PC-9 (cell line): ENCODE measurements at regions not wholly inside any gene's neighbourhood (a gene's known extent, or its start where the extent isn't known, plus 50 kb on each side); places are given as distances from the start of the nearest gene placed in this dataset.
"Not testable (repeated sequence)": the region's sequence is repeated elsewhere in the genome, so short reads cannot be mapped to it uniquely, and the experiment has no call there.

ENCODE experiments used
- BruUV-seq: library from RNA; stranded (reverse); fragments of 400-500 nt; replicated peaks from 2 replicates; lab custom pipeline; 2021; lab: Mats Ljungman, UMichigan
- CTCF ChIA-PET: fragments of 300-600 bp; sonication (Branson Sonifier 250); formaldehyde crosslinking; loops from one replicate; lab custom pipeline; 2022; ENCODE audit warnings: antibody characterized with exemption; lab: Charles Lee
- POLR2A ChIA-PET: fragments of 300-600 bp; sonication (Branson Sonifier 250); formaldehyde crosslinking; loops from one replicate; lab custom pipeline; 2022; ENCODE audit warnings: antibody characterized with exemption; ENCODE audit not compliant: unreplicated experiment; lab: Charles Lee
- DNase-seq, 2 experiments: peaks; one replicate each; pipeline versions ENCODE4 v3.0.0 to v3.0.0-alpha.2; 2015 to 2022; ENCODE audit warnings: mixed read lengths in 1 of 2
- H2AFZ ChIP-seq: fragments of 200-600 bp; sonication (generic); 2 replicates; pipeline ENCODE4 v1.8.1; 2017; ENCODE audit warnings: antibody characterized with exemption
- H3F3A ChIP-seq: fragments of 200-600 bp; sonication (generic); 2 replicates; pipeline ENCODE4 v1.8.1; 2017; ENCODE audit warnings: antibody characterized with exemption, mild to moderate bottlenecking, low read depth; ENCODE audit not compliant: insufficient read depth
- H3K27ac ChIP-seq: fragments of 200-600 bp; sonication (generic); 2 replicates; pipeline ENCODE4 v1.6.1; 2016; ENCODE audit warnings: mixed run types
- H3K27me3 ChIP-seq: fragments of 200-600 bp; sonication (generic); 2 replicates; pipeline ENCODE4 v1.6.1; 2016; ENCODE audit warnings: low read depth, mixed run types; ENCODE audit not compliant: insufficient read depth
- H3K36me3 ChIP-seq: fragments of 200-600 bp; sonication (generic); 2 replicates; pipeline ENCODE4 v1.6.1; 2016; ENCODE audit warnings: low read depth, mixed run types
- H3K4me1 ChIP-seq: fragments of 200-600 bp; sonication (generic); replicated peaks from 2 replicates; pipeline ENCODE4 v1.6.1; 2016; ENCODE audit warnings: mixed run types; ENCODE audit not compliant: insufficient read depth
- H3K4me2 ChIP-seq: fragments of 200-600 bp; sonication (generic); 2 replicates; pipeline ENCODE4 v1.6.1; 2017; ENCODE audit warnings: mixed run types
- H3K4me3 ChIP-seq: fragments of 200-600 bp; sonication (generic); 2 replicates; pipeline ENCODE4 v1.6.1; 2016; ENCODE audit warnings: mixed run types
- H3K79me2 ChIP-seq: fragments of 200-600 bp; sonication (generic); 2 replicates; pipeline ENCODE4 v1.6.1; 2017; ENCODE audit warnings: low read depth, mixed run types
- H3K9me2 ChIP-seq: fragments of 200-600 bp; sonication (generic); 2 replicates; pipeline ENCODE4 v1.8.1; 2017; ENCODE audit warnings: mild to moderate bottlenecking; ENCODE audit not compliant: insufficient read depth
- H3K9me3 ChIP-seq: fragments of 200-600 bp; sonication (generic); 2 replicates; pipeline ENCODE4 v1.8.1; 2016; ENCODE audit warnings: low read depth; ENCODE audit not compliant: insufficient read depth
- H4K20me1 ChIP-seq: fragments of 200-600 bp; sonication (generic); 2 replicates; pipeline ENCODE4 v1.8.1; 2017; ENCODE audit not compliant: insufficient read depth
- EZH2 ChIP-seq: fragments of 200-600 bp; sonication (generic); IDR thresholded peaks from 2 replicates; pipeline ENCODE4 v1.8.0; 2017; ENCODE audit warnings: antibody characterized with exemption, low read depth
- intact Hi-C: fragments of 100-400 bp; cut with micrococcal nuclease; formaldehyde crosslinking; loops from one replicate; pipeline ENCODE4 v1.10.0; 2022; ENCODE audit not compliant: unreplicated experiment
- TF ChIP-seq, protein P1 (sequence below): fragments of 200-600 bp; sonication (generic); conservative IDR thresholded peaks from 2 replicates; pipeline ENCODE4 v1.6.1; 2017; ENCODE audit warnings: mixed run types, antibody characterized with exemption, mild to moderate bottlenecking, moderate library complexity

DNA sequence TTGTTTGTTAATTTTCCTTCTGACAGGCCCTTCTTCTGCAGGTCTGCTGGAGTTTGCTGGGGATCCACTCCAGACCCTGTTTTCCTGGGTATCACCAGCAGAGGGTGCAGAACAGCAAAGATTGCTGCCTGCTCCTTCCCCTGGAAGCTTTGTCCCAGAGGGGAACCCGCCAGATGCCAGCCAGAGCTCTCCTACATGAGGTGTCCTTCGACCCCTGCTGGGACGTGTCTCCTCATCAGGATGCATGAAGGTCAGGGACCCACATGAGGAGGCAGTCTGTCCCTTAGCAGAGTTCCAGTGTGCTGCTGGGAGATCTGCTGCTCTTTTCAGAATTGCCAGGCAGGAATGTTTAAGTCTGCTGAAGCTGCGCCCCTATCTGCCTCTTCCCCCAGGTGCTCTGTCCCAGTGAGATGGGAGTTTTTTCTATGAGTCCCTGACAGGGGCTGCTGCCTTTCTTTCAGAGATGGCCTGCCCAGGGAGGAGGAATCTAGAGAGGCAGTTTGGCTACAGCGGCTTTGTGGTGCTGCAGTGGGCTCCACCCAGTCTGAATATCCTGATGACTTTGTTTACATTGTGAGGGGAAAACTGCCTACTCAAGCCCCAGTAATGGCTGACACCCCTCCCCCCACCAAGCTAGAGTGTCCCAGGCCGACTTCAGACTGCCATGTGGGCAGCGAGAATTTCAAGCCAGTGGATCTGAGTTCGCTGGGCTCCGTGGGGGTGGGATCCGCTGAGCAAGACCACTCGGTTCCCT lies 772.0 kb upstream of the FAM174A start:
- H3K9me3 ChIP-seq: no peaks in the 10 kb centered on the region
- POLR2A ChIA-PET: no interaction called here
- H3K4me3 ChIP-seq: no peak overlapping the region
- DNase-seq: no peak
- no peak overlapping the region for H3K27ac ChIP-seq
- intact Hi-C loops: no loop called here
- no peaks in the 10 kb centered on the region for H3K36me3 ChIP-seq
- CTCF ChIA-PET: no interaction called here
- no peaks in the 10 kb centered on the region for H4K20me1 ChIP-seq
- no TSS peak for BruUV-seq
- H2AFZ ChIP-seq: no peak overlapping the region
- H3K79me2 ChIP-seq: no peaks in the 10 kb centered on the region
- TF ChIP-seq, protein P1, sequence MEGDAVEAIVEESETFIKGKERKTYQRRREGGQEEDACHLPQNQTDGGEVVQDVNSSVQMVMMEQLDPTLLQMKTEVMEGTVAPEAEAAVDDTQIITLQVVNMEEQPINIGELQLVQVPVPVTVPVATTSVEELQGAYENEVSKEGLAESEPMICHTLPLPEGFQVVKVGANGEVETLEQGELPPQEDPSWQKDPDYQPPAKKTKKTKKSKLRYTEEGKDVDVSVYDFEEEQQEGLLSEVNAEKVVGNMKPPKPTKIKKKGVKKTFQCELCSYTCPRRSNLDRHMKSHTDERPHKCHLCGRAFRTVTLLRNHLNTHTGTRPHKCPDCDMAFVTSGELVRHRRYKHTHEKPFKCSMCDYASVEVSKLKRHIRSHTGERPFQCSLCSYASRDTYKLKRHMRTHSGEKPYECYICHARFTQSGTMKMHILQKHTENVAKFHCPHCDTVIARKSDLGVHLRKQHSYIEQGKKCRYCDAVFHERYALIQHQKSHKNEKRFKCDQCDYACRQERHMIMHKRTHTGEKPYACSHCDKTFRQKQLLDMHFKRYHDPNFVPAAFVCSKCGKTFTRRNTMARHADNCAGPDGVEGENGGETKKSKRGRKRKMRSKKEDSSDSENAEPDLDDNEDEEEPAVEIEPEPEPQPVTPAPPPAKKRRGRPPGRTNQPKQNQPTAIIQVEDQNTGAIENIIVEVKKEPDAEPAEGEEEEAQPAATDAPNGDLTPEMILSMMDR: no peak
- no peak for TF ChIP-seq EZH2
- no peaks in the 10 kb centered on the region for H3F3A ChIP-seq
- no peaks in the 10 kb centered on the region for H3K9me2 ChIP-seq
- H3K27me3 ChIP-seq: no peaks in the 10 kb centered on the region
- no peaks in the 10 kb centered on the region for H3K4me1 ChIP-seq
- H3K4me2 ChIP-seq: no peak overlapping the region

DNA sequence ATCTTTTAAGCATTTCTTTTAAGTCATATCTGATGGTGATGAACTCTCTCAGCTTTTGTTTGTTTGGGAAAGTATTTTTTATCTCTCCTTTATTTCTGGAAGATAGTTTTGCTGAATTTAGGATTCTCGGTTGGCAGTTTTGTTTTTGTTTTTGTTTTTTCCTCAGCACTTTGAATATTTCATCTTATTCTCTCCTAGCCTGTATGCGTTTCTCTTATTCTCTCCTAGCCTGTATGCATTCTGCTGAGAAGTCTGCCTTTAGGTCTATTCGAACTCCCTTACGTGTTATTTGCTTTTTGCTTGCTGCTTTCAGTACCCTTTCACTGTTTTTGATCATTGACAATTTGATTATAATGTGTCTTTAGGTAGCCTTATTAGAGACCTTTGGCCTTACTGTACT lies 787.8 kb upstream of the FAM174A start:
- Histone ChIP-seq H3K4me1 (no peaks in the 10 kb centered on the region), H3K27me3 (no peaks in the 10 kb centered on the region), H3K4me2 (no peak overlapping the region), H2AFZ (no peak overlapping the region), H3K79me2 (no peaks in the 10 kb centered on the region), H3K4me3 (no peak overlapping the region), H3K9me2 (no peaks in the 10 kb centered on the region), H4K20me1 (no peaks in the 10 kb centered on the region), H3K9me3 (no peaks in the 10 kb centered on the region), H3K27ac (no peak overlapping the region), H3F3A (no peaks in the 10 kb centered on the region), H3K36me3 (no peaks in the 10 kb centered on the region)
- intact Hi-C loops: no loop called here
- DNase-seq: no peak
- no TSS peak for BruUV-seq
- ChIA-PET CTCF (no interaction called here), POLR2A (no interaction called here)
- TF ChIP-seq, protein P1: no peak
- no peak for TF ChIP-seq EZH2

DNA sequence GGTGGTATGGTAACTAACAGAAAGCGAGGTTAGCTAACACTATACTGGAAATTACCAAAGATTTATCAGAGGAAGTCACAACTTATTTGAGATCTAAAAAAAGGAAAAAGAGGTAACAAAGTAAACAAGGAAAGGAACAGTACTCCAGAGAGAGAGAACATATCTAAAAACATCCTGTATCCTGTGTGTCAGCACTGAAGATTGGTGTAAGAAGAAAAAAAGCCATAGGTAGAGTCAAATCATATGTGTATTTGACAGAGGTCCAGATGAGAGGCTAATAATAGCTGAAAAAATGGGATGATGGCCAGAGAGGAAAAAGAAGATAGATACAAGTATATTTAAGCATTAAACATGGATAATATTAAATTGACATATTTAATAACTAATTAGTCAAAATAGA lies 802.0 kb upstream of the FAM174A start:
- POLR2A ChIA-PET, H3K27ac ChIP-seq, H3K4me1 ChIP-seq, BruUV-seq, intact Hi-C loops, H3K9me3 ChIP-seq, H3F3A ChIP-seq, H3K9me2 ChIP-seq, H2AFZ ChIP-seq, H3K4me3 ChIP-seq, H3K27me3 ChIP-seq, CTCF ChIA-PET, H3K4me2 ChIP-seq, DNase-seq, H3K79me2 ChIP-seq, H4K20me1 ChIP-seq, H3K36me3 ChIP-seq: not testable (repeated sequence)

DNA sequence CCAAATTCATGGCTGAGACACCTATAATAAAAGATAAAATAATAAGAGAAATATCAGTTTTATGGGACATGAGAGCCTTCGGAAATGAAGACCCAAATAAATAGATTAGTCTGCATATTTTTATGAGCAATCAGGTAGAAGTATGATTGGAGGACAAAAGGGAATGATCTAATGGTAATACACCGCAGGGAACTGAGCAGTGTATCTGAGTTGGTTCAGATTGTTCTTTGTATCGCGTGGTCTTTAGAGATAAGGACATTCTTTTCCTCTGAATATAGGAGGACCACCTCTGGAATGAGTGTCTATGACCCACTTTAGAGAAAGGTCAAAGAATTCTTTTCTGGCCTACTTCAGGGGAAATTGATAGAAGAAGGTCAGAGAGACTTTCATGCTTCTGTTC lies 801.8 kb upstream of the CHD1 start:
- H3F3A ChIP-seq, H3K4me2 ChIP-seq, H3K27me3 ChIP-seq, H3K27ac ChIP-seq, BruUV-seq, H4K20me1 ChIP-seq, H3K9me3 ChIP-seq, H3K79me2 ChIP-seq, DNase-seq, H3K36me3 ChIP-seq, CTCF ChIA-PET, H3K4me1 ChIP-seq, H3K4me3 ChIP-seq, intact Hi-C loops, H2AFZ ChIP-seq, POLR2A ChIA-PET, H3K9me2 ChIP-seq: not testable (repeated sequence)
